Left ventricle myocardium superior (tissue), 1 donor: ENCODE measurements at regions not wholly inside any gene's neighbourhood (a gene's known extent, or its start where the extent isn't known, plus 50 kb on each side); places are given as distances from the start of the nearest gene placed in this dataset.

Experiments
- ATAC-seq: fragments of 200-7000 bp; cut with Tn5 transposase; one replicate; pipeline ENCODE4 v1.9.1; 2020; ENCODE audit warnings: mild to moderate bottlenecking, moderate library complexity
- DNase-seq: peaks from one replicate; pipeline ENCODE4 v3.0.0-alpha.2; 2020
- intact Hi-C: fragments of 100-400 bp; cut with micrococcal nuclease; formaldehyde crosslinking; loops from one replicate; pipeline ENCODE4 v1.11.0; 2022
- donor health status: DM: no; HTN: yes; CAD: no; lungs with severe emphysema.

DNA sequence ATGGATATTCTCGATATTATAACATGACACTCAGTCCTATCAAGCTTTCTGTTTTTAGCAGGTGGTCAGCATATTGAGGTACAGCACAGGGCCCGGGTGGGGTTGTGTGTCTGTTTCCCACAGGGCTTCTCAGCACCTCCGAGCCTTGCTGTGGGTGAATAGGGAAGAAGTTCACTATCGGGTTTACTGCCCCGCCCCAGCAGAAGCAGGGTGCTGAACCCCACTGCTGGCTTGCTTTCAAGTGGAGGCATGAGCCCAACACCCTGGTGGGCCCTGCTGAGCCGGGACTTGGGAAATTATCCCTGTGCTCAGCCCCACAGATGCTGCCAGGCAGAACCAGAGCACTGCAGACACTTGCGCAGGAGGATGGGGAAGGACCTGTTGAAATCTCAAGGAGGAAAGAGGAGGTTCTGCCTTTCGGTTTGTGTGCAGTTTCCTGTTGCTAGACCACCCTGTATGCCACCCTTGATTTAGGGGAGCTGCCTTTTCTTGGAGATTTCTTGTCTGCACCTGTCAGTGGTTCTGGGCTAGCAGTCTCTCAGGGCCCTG lies 270.3 kb upstream of the SALL3 start:
- DNase-seq, result no peak
- intact Hi-C loops, result no loop called here
- ATAC-seq, result no peak

DNA sequence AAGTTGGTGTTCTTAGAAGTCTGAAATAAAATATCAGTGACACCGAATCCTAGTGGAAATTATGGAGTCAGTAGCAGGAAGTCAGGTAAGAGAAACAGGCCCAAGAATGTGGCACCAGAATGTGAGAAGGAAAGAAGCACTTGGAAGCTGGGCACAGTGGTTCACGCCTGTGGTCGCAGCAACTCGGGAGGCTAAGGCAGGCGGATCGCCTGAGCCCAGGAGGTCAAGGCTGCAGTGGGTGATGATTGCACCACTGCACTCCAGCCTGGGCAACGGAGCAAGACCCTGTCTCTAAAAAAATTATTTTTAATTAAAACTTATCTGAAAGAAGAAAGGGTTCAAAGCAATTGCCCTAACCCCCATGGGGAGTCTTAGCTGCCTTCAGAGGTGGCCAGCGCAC lies 268.3 kb upstream of the SALL3 start:
- no peak for ATAC-seq
- no peak for DNase-seq
- intact Hi-C loops, result no loop called here

DNA sequence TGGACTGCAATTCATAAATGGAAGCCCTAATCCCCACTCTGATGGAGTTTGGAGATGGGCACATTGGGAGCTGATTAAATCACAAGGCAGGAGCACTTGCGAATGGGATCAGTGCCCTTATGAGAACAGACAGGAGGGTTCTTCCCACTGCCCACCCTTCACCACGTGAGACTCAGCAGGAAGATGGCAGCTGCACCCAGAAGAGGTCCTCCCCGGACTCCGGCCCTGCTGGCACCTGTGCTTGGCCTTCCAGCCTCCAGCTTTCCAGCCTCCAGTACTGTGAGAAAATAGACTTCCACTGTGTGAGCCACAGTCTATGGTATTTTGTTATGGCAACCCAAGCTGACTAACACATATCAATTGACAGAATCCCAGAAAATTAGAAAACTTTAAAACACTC lies 267.6 kb upstream of the SALL3 start:
- intact Hi-C loops, result no loop called here
- ATAC-seq, result no peak

DNA sequence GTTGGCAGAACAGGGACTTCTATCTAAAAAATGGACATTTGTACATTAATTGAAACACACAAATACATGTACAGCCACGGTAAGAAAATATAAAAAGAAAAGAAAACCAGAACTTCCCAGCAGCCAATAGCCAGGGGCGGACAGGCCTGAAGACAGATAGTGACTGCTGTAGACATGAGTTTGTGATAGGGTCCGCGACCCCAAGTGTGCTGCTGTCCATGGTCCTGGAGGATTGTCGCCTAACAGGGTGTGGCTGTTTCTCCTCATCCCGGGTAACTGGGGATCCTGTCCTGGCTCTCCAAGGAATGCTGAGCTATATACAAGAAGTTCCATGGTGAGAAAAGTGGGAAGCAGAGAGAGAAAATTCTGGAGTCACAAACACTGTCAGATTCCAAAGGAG lies 266.5 kb upstream of the SALL3 start:
- ATAC-seq (no peak), DNase-seq (no peak)
- intact Hi-C loops, result no loop called here

More for the DNA sequence above, 267.6 kb upstream of the SALL3 start:
- no peak for DNase-seq

DNA sequence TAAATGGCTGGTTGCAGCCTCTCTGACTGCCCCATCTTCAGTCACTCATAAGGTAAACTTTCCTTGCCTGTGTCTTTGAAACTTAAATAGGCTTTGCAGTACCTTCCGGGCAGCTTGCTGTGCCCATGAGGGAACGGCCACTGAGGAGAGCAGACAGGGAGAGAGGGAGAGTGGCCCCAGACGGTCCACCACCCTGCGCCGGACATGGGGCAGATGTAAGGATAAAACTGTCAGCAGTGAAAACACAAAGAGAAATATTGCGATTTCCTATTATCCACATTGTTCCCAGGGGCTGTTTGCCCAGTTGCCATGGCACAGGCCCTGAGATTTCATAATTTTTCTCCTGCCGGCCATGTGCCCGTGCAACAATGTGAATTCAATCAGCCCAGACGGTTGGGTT lies 265.9 kb upstream of the SALL3 start:
- DNase-seq, result no peak
- intact Hi-C loops, result no loop called here
- no peak for ATAC-seq

DNA sequence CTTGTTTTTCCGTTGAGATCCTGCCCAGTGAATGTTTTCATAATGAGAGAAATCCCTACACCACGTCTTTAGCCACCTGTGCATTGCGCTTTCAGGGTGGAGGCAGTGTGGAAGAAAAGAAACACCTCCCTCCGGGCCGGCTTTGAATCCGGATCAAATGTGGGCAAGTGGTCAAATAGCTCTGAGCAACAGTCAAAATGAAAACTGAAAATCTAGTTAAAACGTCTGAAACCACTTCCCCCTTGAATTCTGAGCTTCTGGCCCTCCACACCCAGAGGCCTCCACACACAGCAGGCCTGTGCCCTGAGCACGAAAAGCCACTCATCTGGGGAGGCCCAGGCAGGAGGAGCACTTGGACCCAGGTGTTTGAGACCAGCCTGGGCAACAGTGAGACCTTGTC lies 263.6 kb upstream of the SALL3 start:
- intact Hi-C loops, result no loop called here
- no peak for DNase-seq
- no peak for ATAC-seq

DNA sequence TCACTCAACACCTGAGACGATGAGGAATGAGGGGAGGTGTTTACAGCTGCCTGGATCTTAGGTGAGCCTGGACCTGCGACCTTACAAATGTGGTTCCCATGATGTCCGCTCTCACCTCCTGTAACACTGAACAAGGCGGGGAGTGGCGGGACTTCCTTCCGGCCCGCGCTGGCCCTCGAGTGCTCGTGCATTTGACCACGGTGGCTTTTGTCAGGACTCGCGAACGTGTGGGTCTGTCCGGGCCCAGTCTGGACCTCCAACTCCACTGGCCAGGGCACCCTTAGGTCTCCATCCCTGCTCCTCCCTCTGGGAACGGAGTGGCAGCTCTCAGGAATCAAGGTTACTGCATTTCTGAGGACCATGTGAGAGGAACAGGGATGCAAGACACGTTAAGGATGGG lies 263.0 kb upstream of the SALL3 start:
- intact Hi-C loops, result no loop called here
- ATAC-seq (no peak), DNase-seq (no peak)

DNA sequence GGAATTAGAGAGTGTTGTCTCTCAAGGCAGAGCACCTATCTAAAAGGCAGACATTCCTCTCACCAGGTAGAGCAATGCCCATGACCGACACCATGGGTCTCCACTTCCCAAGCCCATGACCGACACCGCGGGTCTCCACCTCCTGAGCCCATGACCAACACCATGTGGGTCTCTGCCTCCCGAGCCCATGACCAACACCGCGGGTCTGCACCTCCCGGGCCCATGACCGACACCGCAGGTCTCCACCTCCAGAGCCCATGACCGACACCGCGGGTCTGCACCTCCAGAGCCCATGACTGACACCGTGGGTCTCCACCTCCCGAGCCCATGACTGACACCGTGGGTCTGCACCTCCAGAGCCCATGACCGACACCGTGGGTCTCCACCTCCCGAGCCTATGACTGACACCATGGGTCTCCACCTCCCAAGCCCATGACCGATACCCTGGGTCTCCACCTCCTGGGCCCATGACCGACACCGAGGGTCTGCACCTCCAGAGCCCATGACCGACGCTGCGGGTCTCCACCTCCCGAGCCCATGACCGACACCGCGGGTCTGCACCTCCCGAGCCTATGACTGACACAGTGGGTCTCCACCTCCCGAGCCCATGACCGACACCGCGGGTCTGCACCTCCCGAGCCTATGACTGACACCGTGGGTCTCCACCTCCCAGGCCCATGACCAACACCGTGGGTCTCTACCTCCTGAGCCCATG lies 262.4 kb upstream of the SALL3 start:
- DNase-seq (no peak), ATAC-seq (no peak)
- intact Hi-C loops, result no loop called here

DNA sequence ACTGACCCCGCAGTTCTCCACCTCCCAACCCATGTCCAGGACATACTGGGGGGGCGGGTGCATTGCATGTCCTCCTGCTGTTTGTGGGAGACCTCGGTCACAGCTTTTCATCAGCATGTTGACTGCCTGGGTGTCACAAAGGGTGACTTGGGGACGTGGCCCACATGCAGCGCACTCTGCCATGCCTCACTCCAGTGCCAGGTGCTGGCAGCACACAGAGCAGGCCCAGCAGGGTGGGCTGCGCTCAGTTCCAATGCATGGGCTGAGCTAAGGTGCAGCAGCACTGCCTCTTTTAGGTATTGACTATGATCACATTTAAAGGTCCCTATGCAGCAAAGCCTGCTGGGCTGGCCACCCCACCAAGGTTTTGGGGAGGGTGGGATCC lies 261.9 kb upstream of the SALL3 start:
- DNase-seq, result no peak
- intact Hi-C loops, result no loop called here
- ATAC-seq, result no peak

DNA sequence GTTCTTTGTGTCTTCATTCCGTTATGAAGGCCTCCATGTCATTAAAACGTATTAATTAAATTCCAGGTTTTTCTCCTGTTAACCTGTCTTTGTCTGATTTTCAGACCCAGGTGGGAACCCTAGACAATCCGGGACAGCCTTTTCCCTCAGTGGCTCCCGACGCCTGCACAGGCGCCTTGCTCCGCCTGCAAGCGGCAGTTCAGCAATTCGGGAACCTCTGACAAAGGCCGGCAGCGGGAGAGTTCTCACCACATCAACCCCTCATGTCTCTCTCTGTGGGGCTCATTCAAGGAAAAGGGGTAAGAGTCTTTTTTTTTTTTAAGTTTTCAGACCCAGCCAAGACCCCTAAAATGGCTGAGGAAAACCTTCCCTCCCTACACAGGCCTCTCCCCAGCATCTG lies 259.8 kb upstream of the SALL3 start:
- no peak for DNase-seq

DNA sequence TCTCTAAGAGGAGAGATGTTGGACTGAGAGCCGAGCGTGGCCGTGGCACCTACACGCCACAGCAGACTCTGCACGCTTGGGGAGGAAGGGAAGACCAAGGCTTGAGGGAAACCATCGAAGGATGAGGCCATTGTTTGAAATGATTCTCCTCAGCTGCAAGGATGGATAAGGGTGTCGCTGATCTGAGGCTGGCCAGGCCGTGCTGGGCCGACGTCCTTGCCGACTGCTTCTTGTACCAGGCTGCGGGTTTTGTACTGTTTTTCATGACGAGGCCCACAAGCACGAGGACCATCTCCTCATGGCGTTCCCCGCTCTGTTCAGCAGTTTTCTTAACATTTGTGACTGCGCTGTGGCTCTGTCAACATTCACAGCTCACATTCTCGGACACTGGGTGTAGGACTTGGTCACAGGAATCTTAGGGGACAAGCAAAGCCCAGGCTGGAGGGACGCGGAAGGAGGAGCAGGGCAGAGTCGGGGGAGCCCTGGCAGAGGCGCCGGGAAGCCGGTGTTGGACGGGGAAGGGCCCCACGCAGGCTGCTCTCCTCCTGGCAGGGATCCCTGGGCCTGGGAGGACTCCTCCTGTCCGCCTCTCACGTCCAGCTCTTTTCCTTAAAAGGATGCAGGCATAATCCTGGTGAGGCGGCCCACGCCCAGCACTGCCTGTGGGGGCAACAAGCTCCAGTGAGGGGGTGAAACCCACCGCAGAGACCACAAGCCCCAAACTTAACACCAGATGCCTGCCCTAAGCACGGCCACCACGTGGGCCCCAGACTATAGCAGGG lies 259.0 kb upstream of the SALL3 start:
- DNase-seq, result no peak
- intact Hi-C loops, result no loop called here
- ATAC-seq, result no peak

More for the DNA sequence above, 259.8 kb upstream of the SALL3 start:
- intact Hi-C loops, result no loop called here
- ATAC-seq, result no peak

DNA sequence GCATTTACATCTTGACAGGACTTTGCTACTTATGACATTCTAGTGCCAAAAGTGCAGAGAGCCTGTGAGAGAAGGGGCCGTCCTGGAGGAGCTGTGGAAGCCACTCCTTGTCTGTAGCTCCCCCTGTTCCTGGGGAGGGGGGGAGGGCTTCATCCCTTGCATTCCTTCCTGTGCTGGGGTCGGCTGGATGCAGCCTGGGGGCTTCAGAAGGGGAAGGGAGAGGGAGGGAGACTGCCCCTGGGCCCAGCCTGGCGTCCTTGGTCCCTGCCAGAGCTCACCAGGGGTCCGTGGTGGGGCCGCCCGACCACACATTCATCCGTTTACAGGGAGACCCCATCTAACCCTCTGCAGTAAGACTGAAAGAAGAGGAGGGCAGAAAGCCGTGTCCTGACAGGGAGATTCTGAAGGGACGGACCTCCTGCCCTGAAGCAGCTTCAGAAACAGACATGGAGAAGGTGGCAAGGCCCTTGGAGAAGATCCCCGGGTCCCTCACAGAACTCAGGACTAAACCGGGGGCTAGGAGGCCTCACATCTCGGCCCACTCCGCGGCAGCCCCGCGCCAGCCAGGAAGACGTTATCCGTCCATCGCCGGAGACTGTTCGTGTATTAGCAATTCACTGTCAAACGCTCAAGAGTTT lies 258.3 kb upstream of the SALL3 start:
- intact Hi-C loops, result no loop called here
- no peak for DNase-seq
- ATAC-seq, result no peak

DNA sequence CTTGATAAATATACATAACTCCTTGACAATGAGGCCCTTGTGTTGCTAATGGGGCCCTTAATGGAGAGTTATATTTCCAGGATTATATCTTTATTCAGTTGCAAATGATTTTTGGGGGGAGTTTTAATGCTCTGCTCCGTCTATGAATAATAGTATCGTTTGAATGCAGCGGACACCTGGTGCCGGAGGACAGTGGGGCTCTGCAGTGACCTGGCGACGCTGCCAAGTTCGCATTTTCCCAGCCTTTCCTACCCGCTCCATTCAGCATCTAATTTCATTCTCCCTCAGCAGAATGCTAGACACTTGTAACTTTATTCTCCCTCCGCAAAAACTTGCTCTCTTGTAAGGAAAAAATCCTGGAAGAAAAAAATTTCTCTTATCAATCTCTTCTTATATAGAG lies 257.6 kb upstream of the SALL3 start:
- intact Hi-C loops, result no loop called here
- ATAC-seq (no peak), DNase-seq (no peak)

DNA sequence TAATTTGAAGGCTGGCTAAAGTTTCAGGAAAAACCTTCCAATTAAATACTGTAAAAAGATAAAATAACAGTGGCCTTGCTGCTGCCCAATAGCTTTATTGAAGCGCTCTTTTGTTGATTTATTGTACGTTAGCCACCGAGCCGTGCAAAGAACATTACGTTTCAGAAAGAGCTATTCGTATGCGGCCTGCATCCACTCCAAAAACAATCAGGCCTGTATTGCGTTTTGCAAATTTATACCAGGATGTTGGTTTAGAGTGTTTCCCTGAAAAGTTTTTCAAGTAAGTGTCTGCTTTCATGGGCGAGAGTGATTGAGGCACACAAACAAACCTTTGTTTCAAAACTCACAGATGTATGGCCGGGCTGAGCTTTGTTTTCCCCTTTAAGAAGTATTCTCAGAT lies 257.2 kb upstream of the SALL3 start:
- no peak for ATAC-seq
- DNase-seq, result no peak
- intact Hi-C loops, result no loop called here

DNA sequence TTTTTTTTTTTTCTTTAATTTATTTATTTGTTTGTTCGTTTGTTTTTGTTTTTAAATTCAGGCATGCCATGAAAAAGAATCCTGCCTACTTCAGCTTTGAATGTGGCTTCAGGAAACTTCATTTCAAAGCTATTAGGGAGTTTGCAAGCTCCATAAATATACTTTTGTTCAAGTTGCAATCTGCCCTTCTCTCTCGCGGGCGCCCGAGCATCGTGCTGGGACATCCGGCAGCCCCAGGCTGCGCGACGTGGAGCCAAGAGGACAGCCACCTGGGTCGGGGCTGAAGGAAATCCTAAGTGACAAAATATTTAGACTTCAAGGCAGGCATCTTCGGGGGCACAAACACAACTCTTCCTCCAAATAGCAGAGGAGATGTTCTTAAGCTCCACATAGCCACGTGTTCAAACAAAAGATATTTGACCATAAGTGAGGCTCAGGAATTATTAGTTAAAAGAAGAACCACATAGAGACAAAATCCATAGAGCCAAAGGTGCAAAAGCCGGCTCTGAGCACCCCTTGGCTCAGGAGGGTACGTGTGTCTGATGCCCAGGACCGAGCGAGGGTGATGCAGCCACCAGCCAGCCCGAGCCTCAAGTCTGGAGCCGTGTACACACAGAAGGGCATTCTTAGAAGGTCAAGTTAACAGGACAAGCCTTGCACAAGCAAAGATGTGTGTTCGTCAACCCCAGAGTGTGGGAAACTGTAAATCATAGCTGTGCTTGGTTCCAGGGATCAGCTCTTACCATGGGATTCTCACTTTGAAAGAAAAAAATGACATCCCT lies 256.5 kb upstream of the SALL3 start:
- intact Hi-C loops, result no loop called here
- no peak for ATAC-seq
- DNase-seq, result no peak

DNA sequence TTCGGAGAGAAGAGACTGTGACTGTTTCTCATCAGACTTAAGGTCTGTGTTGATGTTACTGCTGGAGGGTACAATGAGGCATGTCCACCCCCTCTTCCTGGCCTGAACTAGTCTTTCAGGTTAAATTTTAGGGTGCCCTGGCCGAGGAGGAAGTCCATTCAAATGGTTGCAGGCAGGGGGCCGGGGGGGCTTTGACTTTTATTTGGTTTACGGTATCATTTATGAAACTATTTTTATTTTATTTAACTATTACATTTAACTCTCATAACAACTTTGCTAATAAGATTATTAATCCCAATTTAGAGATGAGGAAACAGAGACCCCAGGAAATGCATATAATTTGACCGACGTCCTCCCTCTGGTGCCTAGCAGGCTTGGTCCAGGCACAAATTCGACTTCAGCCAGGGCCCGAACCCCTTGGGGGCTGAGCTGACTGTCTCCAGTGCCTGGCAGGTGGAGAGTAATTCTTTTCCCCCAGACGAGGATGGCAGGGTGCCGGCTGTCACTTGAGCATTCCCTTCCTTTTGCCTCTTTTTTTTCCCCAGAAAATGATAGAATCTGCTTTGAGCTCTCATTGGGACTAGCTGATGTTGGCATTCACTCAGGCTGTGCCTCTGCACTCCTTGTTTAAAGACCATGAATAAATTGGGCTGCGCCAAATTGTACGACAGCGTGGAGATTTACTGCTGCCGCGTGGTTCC lies 255.3 kb upstream of the SALL3 start:
- intact Hi-C loops, result no loop called here
- DNase-seq (no peak), ATAC-seq (no peak)

DNA sequence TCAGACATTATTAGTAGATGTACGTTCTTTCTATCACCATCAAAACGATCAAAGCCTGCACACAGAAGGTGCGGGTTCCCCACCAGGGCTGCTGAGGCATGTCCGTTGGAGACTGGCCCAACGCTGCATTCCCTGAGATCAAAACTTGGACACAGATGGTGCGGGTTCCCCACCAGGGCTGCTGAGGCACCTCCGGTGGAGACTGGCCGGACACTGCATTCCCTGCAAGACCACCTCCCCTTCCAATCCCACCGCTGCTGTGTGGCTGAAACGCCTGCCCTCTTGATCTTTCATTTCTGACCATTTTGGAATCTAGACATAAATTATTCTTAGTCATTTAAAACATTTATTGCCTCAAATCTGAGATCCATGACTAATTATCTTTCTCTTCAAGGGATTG lies 254.2 kb upstream of the SALL3 start:
- no peak for ATAC-seq
- intact Hi-C loops, result no loop called here
- DNase-seq, result no peak

DNA sequence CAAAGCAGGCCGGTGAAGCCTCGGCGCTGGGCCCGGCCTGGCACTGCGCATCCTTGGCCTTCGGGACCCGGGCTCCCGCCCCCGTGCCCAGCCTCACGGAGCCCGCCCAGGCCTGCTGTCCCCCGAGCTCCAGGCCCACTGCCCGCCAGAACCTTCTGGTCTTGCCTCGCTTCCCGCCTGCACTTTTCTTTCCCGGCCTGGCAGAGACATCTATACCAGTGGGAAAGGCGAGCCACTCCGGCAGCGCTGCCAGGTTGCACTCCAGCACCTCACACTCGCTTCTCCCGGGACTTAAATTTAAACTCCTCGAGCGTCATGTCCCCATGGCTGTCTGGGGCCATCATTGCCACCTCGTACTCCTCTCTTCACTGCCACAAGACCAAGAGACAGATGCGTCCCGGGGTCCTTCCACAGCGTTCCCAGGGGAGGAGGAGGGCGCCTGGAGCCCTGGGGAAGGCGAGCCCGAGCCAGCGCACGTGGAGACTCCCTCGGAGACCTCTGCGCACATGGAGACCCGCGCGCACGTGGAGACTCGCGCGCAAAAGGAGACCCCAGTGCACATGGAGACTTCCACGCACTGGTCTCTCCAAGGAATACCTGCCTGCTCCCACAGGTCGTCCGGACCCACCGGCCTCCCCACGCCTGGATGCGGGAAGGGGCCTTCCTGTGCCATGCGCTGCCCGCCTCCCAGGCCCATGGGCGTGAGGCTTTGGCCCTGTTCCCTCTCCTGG lies 253.1 kb upstream of the SALL3 start:
- intact Hi-C loops, result no loop called here
- DNase-seq, result no peak
- ATAC-seq, result no peak
